Bronchial epithelial cell (primary cell): ENCODE measurements at regions not wholly inside any gene's neighbourhood (a gene's known extent, or its start where the extent isn't known, plus 50 kb on each side); places are given as distances from the start of the nearest gene placed in this dataset.
A peak's percentile ranks its signal among the peaks of the same experiment; 100 is the strongest.

Experiments
- DNase-seq: peaks from one replicate; pipeline ENCODE4 v3.0.0-alpha.2; 2010; ENCODE audit warnings: low read depth
- FAIRE-seq: peaks from 2 replicates; lab custom pipeline; 2011; peaks lifted over from hg19 to GRCh38; lab: Jason Lieb, UNC
- H3K27me3 ChIP-seq: 2 replicates; pipeline ENCODE4 v1.5.1; 2011; ENCODE audit warnings: low read length; ENCODE audit not compliant: control insufficient read depth, insufficient read depth
- H3K36me3 ChIP-seq: 2 replicates; pipeline ENCODE4 v1.5.1; 2011; ENCODE audit warnings: low read length; ENCODE audit not compliant: control insufficient read depth, insufficient read depth
- H3K4me3 ChIP-seq: 2 replicates; pipeline ENCODE4 v1.5.1; 2011; ENCODE audit warnings: mild to moderate bottlenecking, low read depth, low read length, control low read depth
- CTCF ChIP-seq: IDR thresholded peaks from 2 replicates; pipeline ENCODE4 v1.5.1; 2011; ENCODE audit warnings: mild to moderate bottlenecking, moderate library complexity, low read length, control low read depth, inconsistent platforms; ENCODE audit not compliant: insufficient read depth, severe bottlenecking

GRCh38 chr11:69943506-69943905, 124.3 kb upstream of the FGF3 start:
- FAIRE-seq (no peak), DNase-seq (no peak)
- Histone ChIP-seq H3K4me3 (no peak overlapping the region), H3K36me3 (no peaks in the 10 kb centered on the region), H3K27me3 (no peaks in the 10 kb centered on the region)
- no peak for TF ChIP-seq CTCF

GRCh38 chr11:69944146-69944795, 125.1 kb upstream of the FGF3 start:
- TF ChIP-seq CTCF, result no peak
- H3K36me3 ChIP-seq, result no peaks in the 10 kb centered on the region
- no peak overlapping the region for H3K4me3 ChIP-seq
- H3K27me3 ChIP-seq, result no peaks in the 10 kb centered on the region
- no peak for DNase-seq
- FAIRE-seq, result peak; percentile 40

- TF ChIP-seq CTCF, result no peak
- DNase-seq, result no peak
- Histone ChIP-seq H3K4me3 (no peak overlapping the region), H3K27me3 (no peaks in the 10 kb centered on the region), H3K36me3 (no peaks in the 10 kb centered on the region)
- FAIRE-seq, result no peak
Measured at GRCh38 chr11:69945157-69945556, 125.9 kb upstream of the FGF3 start.

- no peak for TF ChIP-seq CTCF
Measured at GRCh38 chr11:69947059-69947792, 128.0 kb upstream of the FGF3 start.

GRCh38 chr11:69947793-69948255, 128.6 kb upstream of the FGF3 start:
- H3K4me3 ChIP-seq, result no peak overlapping the region
- TF ChIP-seq CTCF, result no peak
- H3K27me3 ChIP-seq, result no peaks in the 10 kb centered on the region
- no peak for DNase-seq
- no peaks in the 10 kb centered on the region for H3K36me3 ChIP-seq
- no peak for FAIRE-seq

More at GRCh38 chr11:69947059-69947792, 128.0 kb upstream of the FGF3 start:
- no peaks in the 10 kb centered on the region for H3K27me3 ChIP-seq
- no peak for DNase-seq
- H3K4me3 ChIP-seq, result no peak overlapping the region
- no peaks in the 10 kb centered on the region for H3K36me3 ChIP-seq
- no peak for FAIRE-seq
